Activated T-helper 1 cell treated with anti-CD3 and anti-CD28 coated beads, Interleukin-2, amount 50 U/mL, for 16 hours (primary cell): ENCODE measurements at regions not wholly inside any gene's neighbourhood (a gene's known extent, or its start where the extent isn't known, plus 50 kb on each side); places are given as distances from the start of the nearest gene placed in this dataset.

Experiments
- DNase-seq, 2 donors: peaks; one replicate each; pipeline ENCODE4 v3.0.0-alpha.2; 2020; ENCODE audit warnings: low read depth in 1 of 2, low spot score in 1 of 2

DNA sequence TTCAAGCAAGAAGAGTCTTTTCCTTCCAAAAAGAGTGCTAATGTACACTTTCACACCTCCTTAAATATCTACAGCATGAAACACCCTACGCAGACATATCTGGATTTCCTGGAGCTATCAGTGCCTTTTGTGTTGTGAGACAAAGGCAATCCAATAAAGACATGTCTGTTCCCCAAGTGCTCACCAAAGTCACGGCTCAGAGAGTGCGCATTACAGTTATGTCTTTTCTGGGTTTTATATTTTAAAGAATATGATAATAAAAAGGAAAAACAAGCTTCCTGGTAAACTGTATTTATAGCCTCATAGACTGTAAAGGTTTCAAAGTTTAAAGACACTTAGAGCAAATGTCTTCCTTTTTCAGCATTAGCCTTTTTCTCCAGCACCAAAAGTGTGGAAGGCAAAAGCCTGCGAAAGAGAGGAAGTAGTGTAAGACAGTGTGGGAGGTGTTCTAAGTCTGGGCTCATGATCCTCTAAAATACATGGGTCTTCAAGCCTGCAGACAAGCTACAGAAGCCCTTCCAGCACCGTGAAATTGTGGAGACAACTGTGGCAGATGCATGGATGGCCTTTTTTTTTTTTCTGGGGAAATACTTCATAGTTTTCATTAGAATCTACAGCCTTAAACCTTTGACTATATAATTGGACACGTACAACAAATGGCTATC lies 135.0 kb upstream of the SLC35B3 start:
- DNase-seq: no peak

DNA sequence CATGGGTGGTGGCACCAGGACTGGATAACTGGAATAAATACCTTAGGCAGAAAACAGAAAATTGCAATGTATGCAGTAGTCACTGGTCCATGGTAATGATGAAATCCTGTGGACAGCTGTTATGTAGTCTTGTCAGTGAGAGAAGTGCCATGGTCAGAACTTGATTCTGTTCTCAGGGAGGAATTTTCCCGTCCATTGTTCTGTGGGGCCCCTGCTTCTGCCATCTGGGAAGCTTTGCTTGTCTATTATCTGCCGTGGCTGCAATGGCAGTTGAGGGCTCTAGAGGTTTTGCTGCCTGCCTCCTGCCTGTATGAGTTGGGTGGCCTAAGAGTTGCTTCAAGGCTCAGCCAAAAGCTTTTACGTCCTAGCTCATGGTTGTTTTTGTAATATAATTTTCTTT lies 126.8 kb upstream of the SLC35B3 start:
- DNase-seq: no peak

DNA sequence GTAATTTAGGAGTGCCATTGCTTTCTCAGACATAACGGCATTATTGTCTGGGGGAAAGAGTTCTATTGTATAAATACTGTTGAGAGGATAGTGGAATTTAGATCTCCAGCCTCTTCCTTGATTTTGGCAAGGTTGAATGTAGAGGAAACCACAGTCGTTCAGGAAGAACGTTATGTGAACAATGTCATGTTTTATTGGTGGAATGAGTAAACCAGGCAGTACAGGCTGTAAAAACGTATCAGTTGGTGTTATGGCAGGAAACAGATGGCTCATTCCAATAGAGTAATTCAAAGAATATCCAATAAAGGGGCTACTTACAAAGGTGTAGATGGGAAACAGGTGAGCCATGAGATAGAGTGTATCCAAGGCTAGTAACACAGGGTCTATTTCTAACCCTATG lies 123.6 kb upstream of the SLC35B3 start:
- no peak for DNase-seq

DNA sequence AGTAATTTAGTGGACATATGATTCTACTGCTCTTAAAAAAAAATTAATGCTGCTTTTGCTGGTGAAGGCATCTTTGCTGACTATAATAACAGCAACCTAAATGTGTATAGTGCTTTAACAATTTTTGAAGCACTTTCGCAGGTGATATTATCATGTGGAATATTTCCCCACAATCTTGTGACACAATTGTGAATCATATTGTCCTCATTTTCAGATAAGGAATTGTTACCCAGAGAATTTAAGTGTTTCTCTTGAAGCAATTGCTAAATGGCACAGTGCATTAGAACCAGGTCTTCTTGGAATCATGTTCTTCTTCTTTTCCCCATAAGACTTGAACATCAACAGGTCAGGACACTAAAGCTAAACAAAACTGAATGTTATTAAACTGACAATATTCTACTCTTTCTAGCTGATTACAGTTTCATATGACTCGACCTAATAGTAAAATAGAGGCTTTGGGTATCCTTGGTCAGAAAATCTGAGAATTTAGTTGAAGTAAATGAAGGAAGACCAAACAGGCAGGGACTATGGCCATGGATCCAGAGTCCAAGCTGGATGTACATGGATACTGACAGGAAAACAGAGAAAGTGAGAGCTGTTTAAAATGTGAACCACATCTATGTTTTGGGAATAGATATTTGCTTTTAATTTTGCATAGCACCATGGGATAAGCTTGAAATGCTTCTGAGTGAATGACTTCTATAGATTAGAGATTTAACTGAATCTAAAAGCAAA lies 121.8 kb upstream of the SLC35B3 start:
- no peak for DNase-seq

DNA sequence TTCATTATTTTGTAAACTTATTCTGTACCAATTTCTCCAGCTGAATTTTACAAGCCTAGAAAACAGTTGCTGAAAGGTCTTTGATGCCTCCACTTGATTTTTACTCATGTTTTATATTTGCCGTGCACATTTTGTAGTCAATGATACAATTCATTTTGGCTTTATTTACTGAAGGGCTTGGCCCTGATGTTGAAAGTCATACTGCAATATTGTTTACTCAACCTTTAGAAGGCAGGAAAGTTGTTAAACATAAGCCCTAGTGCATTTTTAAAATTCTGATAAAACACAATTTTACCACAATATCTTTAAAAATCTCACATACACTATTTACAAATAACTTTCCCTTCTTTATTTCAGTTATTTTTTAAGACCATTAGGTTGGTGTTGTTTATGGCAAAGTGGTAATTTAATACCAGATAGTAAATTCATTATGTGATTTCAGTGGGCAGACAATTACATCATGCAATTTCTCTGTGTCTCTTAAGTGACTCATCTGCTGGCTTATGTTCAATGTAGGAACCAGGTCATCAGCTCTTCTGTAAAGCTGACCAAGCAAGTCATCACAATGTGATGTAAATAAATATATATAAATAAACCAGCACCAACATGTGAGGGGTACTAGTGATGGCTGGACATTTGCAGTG lies 121.1 kb upstream of the SLC35B3 start:
- no peak for DNase-seq

DNA sequence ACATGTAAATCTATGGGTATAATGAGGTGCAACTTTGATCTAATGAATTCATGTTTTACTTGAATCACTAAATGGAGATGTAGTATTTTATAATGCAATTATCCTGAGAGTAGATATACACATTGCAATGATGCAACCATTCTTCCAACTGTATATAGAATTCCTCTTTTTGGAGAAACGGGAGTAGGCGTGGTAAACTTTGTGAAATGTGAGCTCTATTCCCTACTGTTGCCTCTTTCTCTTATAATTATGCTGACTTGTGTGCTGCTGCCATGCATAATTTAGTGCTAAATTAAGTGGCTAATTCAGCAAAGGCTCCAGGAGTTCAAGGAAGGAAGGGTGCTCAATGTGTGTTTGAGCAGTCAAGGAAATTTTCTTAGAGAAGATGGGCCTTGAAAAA lies 116.6 kb upstream of the SLC35B3 start:
- DNase-seq: no peak

DNA sequence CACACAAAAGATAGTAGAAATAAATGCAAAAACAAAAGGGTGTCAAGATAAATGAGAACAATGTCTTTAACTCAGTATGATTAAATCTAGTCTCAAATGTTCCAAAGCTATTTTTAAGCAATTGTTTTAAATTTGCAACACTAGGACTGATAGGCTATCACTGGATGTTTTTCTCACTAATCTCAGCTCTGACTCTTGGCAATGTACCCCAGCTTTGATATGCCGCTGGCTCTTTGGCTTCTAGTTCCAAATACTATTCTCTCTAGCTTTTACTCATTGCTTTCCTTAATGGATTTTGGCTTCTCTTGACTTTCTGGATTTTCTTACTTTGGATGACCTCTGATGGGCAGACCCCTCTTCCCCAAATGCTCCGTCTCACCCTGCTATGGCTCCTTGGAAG lies 116.0 kb upstream of the SLC35B3 start:
- DNase-seq: no peak

DNA sequence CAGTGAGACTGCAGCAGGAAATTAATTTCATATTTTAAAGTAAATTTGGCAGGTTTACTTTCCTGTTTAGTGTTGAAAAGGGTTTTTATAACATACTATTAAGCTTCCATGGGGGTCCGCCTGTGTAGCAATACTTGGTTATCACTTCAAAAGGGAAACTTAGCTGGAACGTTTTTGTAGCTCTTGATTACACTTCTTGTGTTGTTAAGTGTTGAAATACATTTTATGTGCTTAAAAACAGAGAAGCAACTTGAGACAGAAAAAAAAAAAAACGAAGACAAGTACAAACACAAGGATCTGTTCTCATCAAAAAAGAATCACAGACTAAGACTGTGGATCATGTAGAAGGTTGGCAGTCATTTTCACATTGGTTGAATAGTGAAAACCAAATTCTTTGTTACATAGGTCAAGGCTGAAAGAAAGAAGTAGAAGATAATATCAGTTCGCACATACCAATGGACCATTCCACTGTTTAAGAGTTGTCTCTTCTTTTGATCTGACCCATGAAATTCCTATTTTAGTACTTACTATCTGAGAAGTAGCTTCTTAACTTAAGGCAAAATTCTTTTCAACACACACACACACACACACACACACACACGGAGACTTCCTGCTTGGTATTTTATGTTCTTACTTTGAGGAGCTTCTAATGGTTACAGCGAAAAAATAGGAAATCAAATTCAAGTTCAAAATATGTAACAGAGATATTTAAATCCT lies 113.9 kb upstream of the SLC35B3 start:
- DNase-seq: no peak

DNA sequence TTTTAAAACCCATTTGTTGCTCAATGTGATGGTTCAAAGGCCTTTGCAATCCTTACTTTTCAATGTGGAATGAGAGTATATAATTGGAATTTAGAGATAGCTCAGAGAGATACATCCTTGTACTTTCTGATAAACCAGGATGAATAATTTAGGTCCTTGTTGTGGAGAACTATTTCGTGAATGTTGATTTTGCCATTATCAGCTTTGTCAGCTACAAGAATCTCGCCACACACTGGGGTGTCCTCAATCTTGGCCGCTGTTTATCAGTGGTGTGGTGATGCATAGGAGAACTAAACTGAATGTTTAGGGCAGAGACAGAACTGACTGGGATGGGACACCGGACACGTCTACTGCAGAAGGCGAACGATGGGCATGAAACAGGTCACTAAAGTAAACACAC lies 111.2 kb upstream of the SLC35B3 start:
- no peak for DNase-seq

DNA sequence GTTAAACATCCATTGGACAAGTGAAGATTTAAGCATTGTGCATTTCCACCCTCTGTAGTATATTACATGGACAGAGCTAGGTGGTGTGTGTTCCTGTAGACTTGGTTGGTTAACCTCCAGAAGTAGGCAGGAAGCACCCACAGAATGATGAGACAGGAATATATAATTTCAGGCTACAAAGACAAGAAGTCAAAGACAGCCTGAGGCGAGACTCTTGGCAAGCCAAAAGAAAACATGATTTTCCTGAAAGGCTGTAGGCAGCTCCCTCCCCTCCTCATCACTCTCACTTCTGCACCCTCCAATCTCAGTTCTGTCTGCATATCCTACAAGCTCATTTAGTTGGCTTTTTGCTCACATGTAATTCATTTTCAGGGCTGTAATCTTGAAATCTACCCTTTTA lies 110.0 kb upstream of the SLC35B3 start:
- DNase-seq: no peak

DNA sequence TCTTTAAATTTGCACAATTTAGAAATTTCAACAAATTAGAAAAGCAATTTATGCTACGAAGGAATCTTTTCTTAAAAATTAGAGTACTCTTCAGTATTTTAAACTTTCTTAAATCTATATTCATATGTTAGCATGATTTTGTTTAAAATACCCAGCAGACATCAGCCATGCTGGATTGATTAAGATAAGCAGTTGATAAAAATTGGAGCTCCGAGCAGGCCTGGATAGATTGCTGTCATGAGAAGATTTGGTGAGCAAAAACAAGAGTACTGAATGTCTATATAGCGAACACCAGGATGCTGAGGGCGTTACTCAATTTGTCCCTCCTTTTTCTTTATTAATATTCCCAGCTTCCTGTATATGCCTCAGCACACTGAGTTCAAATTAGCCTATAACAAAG lies 108.4 kb upstream of the SLC35B3 start:
- DNase-seq: no peak

DNA sequence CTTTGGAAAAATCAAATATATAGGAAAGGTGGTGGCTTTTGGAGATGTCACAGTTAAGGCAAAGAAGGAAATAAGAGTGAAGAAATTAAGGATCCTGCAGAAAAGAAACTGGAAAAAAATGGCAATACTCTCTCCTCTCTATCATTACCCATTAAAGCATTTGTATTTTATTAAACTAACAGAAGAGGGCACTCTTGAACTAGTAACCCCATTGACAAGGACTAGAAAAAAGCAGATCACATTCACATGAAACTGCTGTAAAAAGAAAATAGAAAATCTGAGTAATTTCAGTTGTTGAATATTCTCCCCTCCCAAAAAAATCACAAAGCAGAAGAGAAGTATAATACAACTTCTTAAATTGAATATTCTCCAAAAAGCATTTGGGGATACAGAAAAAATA lies 104.1 kb upstream of the SLC35B3 start:
- DNase-seq: no peak

DNA sequence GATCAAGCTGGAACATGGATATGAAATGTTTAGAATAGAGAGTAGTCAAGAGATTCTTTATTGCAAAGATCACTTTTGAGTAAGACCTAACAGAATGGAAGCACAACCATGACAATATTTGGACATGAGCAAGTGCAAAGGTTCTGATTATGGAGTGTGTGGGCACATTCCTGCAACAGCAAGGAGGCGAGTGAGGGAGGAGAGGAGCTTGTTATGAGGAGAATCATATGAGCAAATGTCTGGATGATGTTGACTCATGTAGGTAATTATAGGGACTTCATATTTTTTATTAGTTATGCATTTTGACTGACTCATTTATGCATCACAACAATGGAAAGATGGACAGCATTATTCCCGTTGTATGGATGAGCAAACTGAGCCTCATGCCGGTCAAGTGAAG lies 100.8 kb upstream of the SLC35B3 start:
- DNase-seq: no peak

DNA sequence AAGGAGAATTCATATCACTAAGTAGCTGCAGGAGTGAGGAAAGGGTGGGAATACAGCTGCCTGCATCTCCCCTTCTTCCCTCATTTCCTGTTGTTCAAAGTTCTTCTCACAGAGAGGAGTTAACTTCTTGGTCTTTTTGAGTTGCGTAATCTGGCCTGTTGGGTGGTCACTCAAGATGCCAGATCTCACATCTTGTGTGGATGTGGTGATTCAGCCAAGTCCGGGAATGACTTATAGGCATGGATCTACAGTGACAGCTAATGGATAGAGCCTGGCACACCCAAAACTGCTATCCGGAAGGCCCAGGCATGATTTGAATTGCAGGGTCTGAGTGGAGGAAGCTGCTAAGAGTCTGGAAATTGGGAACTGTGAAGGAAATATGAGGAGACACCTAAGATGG lies 100.2 kb upstream of the SLC35B3 start:
- no peak for DNase-seq

DNA sequence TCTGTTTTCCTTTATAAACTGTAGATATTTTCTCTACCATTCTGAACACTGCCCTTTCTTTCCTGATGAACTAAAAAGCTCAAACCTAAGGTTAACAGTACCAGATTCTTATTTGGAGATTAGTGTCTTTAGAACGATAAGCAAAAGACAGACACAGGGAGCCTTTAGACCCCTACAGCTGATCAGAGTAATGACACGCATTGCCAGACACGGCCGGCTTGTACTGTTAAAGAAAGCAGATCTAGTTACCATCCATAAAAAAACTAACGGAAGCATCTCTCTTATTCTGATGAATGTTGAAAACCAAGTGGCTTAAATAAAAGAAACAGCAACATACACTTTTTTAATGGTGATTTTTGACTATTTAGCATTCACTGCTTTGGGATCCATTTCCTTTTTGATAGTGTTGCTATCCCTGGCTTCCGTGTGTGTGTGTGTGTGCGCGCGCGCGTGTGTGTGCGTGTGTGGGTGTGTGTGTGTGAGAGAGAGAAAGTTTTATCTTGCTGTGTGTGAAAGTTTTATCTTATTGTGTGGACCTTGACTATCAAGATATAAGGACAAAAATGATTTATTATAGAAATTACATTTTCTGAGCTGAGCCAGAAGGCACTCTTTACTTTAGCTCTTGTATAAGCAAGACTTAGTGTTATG lies 95.6 kb upstream of the SLC35B3 start:
- no peak for DNase-seq

DNA sequence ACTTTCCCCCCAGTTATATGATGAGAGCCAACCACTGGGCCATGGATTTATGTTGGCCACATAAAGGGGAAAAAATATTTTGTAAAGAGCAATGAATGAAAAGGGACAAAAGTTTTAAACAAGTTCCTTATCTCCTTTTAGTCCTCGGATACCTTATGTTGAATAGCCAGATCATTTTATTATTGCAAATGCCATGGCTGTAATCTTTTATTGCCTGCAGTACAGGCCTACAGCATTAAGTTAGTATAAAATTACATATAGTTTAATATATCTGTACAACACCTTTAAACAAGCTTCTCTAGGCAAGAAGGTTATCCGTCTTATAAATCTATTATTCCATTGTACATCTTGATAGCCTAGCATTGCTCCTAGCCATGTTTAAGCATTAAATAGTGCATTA lies 93.9 kb upstream of the SLC35B3 start:
- no peak for DNase-seq

DNA sequence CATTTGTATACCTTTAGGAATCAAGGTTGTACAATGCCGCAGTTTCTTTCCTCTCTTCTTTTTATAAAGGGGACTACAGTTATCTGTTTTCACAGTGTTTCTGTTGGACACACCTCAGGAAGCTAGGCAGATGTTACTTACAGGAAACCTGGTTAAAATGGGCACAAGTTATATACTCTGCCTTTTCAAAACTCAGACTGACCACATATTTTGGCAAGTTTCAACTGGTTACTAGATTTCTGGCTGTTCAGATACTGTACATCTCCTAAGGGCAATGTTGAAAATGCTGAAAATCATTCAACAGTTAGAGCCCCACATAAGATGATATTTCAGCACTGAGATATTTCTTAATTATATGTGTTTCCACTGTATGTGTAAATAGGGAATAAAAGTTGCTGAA lies 92.5 kb upstream of the SLC35B3 start:
- DNase-seq: no peak

DNA sequence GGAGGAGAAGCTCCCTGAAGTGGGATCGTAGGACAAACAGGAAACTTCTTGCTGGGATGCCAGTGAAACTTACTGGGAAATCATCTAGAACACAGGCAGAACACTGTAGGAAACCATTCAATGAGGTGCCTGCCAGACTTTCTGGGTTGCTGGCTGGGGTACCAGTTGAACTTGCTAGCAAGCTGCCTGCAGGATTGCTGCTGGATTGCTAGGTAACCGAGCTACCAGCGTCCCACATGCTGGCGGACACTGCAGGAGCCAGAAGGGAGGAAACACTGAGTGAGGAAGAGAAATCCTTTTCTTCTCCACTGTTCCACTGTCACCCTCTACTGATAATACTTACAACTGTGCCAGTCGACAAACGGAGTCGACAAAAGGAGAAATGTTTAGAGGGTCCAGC lies 91.3 kb upstream of the SLC35B3 start:
- DNase-seq: no peak

DNA sequence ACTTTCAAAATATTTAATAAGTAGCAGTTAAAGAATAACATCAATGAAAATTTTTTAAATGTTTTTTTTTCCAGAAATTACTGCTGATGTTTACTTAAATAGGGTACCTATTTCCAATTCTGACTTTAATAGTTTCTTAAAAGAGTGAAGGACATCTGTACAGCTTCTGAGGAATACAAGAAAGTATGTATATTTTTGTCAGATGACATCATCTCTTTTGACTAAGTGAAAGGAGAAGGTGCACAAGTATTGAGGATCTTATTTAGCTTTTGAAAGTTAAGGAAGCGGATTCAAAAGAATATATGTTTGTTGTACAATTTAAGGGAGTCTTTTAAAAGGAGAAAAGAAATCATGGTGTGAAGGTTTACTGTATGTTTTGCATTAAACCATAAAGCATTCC lies 90.0 kb upstream of the SLC35B3 start:
- no peak for DNase-seq

DNA sequence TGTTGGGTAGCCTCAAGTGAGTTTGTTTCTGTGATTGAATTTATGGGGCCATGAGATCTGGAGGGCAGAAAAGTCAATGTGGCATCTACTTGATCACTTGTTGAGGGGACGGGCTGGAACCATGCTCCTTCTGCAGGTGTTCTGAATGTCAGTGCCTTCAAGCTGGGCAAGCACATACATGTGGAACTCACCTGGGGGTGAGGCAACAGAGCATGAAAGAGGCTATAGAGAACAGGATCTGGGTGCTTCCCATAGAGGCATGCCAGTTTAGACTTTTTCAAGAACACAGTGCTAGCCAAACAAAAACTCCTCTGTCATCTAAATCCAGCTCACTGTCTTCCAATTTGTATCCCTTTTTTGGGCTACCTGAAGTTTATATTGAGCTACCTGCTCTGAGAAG lies 77.8 kb upstream of the SLC35B3 start:
- no peak for DNase-seq

DNA sequence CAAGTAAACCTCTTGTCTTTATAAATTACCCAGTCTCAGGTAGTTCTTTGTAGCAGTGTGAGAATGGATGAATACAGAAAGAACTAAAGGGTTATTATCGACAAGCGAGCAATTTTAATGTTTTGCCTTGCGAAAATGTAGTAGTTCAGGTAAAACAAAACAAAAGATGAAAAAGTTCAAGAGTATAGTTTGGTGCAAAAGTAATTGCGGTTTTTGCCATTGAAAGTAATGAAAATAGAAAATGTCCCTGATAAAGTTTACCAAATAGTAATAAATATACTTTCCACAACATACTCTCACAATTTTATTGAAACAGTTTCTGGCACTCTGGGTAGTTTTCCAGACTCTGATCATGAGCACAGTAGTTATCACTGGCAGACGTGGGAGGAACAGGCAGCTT lies 71.9 kb upstream of the SLC35B3 start:
- DNase-seq: no peak

DNA sequence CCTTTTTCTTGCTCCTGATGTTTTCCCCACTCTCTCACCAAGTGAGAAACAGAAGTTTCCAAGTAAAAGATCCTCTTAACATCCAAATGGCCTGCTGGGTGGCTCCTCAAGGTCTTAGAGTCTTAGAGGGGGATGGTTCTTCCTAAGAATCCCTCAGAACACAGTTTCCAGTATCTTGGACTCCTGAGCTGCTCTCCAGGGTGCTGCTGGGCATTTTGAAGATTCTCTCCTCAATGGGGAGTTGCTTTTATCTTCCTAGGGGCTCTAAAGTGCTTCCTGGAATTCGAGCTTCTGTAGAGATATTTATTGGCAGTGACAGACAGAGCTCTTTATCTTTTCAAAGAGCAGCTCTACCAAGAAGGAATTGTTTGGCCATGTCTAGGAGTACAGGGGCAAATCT lies 70.8 kb upstream of the SLC35B3 start:
- no peak for DNase-seq
